Subcutaneous abdominal adipose tissue (tissue), 5 donors: ENCODE measurements at regions not wholly inside any gene's neighbourhood (a gene's known extent, or its start where the extent isn't known, plus 50 kb on each side); places are given as distances from the start of the nearest gene placed in this dataset.
"Not testable (repeated sequence)": the region's sequence is repeated elsewhere in the genome, so short reads cannot be mapped to it uniquely, and the experiment has no call there.

Experiments used
- H3K27ac ChIP-seq: one replicate; pipeline ENCODE4 v1.7.0; 2013; ENCODE audit warnings: low read depth, mild to moderate bottlenecking, inconsistent platforms, low read length, moderate library complexity
- H3K27me3 ChIP-seq, 5 donors: one replicate each; pipeline ENCODE4 v1.7.0; 2013; ENCODE audit warnings: low read length in 5 of 5, inconsistent platforms in 1 of 5; ENCODE audit not compliant: control insufficient read depth in 5 of 5, insufficient read depth in 4 of 5
- H3K36me3 ChIP-seq, 5 donors: one replicate each; pipeline ENCODE4 v1.7.0; 2013; ENCODE audit warnings: low read length in 5 of 5; ENCODE audit not compliant: control insufficient read depth in 5 of 5, insufficient read depth in 5 of 5
- H3K4me1 ChIP-seq, 5 donors: one replicate each; pipeline ENCODE4 v1.7.0; 2013; ENCODE audit warnings: low read length in 5 of 5, mild to moderate bottlenecking in 3 of 5, moderate library complexity in 1 of 5; ENCODE audit not compliant: control insufficient read depth in 5 of 5, insufficient read depth in 5 of 5
- H3K4me3 ChIP-seq, 5 donors: one replicate each; pipeline ENCODE4 v1.7.0; 2013; ENCODE audit warnings: low read length in 5 of 5, low read depth in 1 of 5
- H3K9ac ChIP-seq, 5 donors: one replicate each; pipeline ENCODE4 v1.7.0; 2013; ENCODE audit warnings: low read length in 5 of 5, mild to moderate bottlenecking in 4 of 5, moderate library complexity in 3 of 5
- H3K9me3 ChIP-seq, 5 donors: one replicate each; pipeline ENCODE4 v1.7.0; 2013; ENCODE audit warnings: low read length in 5 of 5; ENCODE audit not compliant: control insufficient read depth in 5 of 5
- donor health status: healthy.
- donor health status: healthy.
- donor health status: healthy.
- donor health status: healthy.
- donor health status: healthy.

GRCh38 chr21:9769131-9769498 lies 752.3 kb upstream of the TPTE start:
- H3K27me3 ChIP-seq, H3K4me3 ChIP-seq, H3K36me3 ChIP-seq, H3K4me1 ChIP-seq, H3K27ac ChIP-seq, H3K9ac ChIP-seq: not testable (repeated sequence)
- peaks cover 0 to 34% (median 12%) of the 10 kb centered on the region in 5 donors for H3K9me3 ChIP-seq

GRCh38 chr21:9769718-9770690 lies 751.4 kb upstream of the TPTE start:
- H3K9me3 ChIP-seq = peaks cover 2 to 38% (median 12%) of the 10 kb centered on the region in 5 donors
- not testable (repeated sequence) for H3K27me3 ChIP-seq

GRCh38 chr21:9771466-9772347 lies 749.7 kb upstream of the TPTE start:
- not testable (repeated sequence) for H3K27me3 ChIP-seq, H3K9ac ChIP-seq, H3K4me1 ChIP-seq, H3K4me3 ChIP-seq, H3K36me3 ChIP-seq, H3K27ac ChIP-seq
- H3K9me3 ChIP-seq = peaks cover 2 to 37% (median 12%) of the 10 kb centered on the region in 5 donors

More at GRCh38 chr21:9769718-9770690, 751.4 kb upstream of the TPTE start:
- not testable (repeated sequence) for H3K9ac ChIP-seq, H3K4me3 ChIP-seq, H3K27ac ChIP-seq, H3K4me1 ChIP-seq, H3K36me3 ChIP-seq

- Histone ChIP-seq H3K9ac (no peak overlapping the region), H3K27ac (no peak overlapping the region), H3K36me3 (no peaks in the 10 kb centered on the region), H3K4me1 (no peaks in the 10 kb centered on the region), H3K27me3 (peaks cover 2 to 10% (median 6%) of the 10 kb centered on the region in 5 donors), H3K9me3 (peaks cover 2 to 35% (median 11%) of the 10 kb centered on the region in 5 donors), H3K4me3 (no peak overlapping the region)
These were observed 749.1 kb upstream of the TPTE start for GRCh38 chr21:9772348-9772672.

GRCh38 chr21:9772877-9773420 lies 748.4 kb upstream of the TPTE start:
- not testable (repeated sequence) for H3K4me1 ChIP-seq, H3K9ac ChIP-seq, H3K36me3 ChIP-seq, H3K27ac ChIP-seq, H3K27me3 ChIP-seq, H3K4me3 ChIP-seq
- peaks cover 2 to 29% (median 4%) of the 10 kb centered on the region in 5 donors for H3K9me3 ChIP-seq

GRCh38 chr21:9774347-9774746 lies 747.0 kb upstream of the TPTE start:
- Histone ChIP-seq H3K27me3 (peaks cover 0 to 5% (median 2%) of the 10 kb centered on the region in 5 donors), H3K27ac (no peak overlapping the region)

GRCh38 chr21:9774901-9775593 lies 746.3 kb upstream of the TPTE start:
- H3K9ac ChIP-seq = not testable (repeated sequence)

More at GRCh38 chr21:9774347-9774746, 747.0 kb upstream of the TPTE start:
- H3K36me3 ChIP-seq = no peaks in the 10 kb centered on the region
- H3K9ac ChIP-seq = no peak overlapping the region
- H3K9me3 ChIP-seq = peaks cover 0 to 27% (median 2%) of the 10 kb centered on the region in 5 donors
- H3K4me3 ChIP-seq = no peak overlapping the region
- H3K4me1 ChIP-seq = no peaks in the 10 kb centered on the region

GRCh38 chr21:9775877-9776276 lies 745.5 kb upstream of the TPTE start:
- H3K27me3 ChIP-seq, H3K4me1 ChIP-seq, H3K4me3 ChIP-seq, H3K36me3 ChIP-seq, H3K27ac ChIP-seq, H3K9ac ChIP-seq: not testable (repeated sequence)
- H3K9me3 ChIP-seq = peaks cover 0 to 18% (median 2%) of the 10 kb centered on the region in 5 donors

More at GRCh38 chr21:9774901-9775593, 746.3 kb upstream of the TPTE start:
- H3K4me1 ChIP-seq, H3K27me3 ChIP-seq, H3K36me3 ChIP-seq, H3K27ac ChIP-seq, H3K4me3 ChIP-seq: not testable (repeated sequence)
- H3K9me3 ChIP-seq = peaks cover 0 to 22% (median 2%) of the 10 kb centered on the region in 5 donors

GRCh38 chr21:9776286-9777020 lies 744.9 kb upstream of the TPTE start:
- H3K27ac ChIP-seq, H3K27me3 ChIP-seq, H3K4me1 ChIP-seq, H3K36me3 ChIP-seq, H3K9ac ChIP-seq, H3K4me3 ChIP-seq: not testable (repeated sequence)
- H3K9me3 ChIP-seq = peaks cover 0 to 17% (median 2%) of the 10 kb centered on the region in 5 donors
